Mesenteric fat pad (tissue), 1 donor: ENCODE measurements at regions not wholly inside any gene's neighbourhood (a gene's known extent, or its start where the extent isn't known, plus 50 kb on each side); places are given as distances from the start of the nearest gene placed in this dataset.

Experiments used
- DNase-seq: peaks from one replicate; pipeline ENCODE4 v3.0.0-alpha.2; 2020; ENCODE audit warnings: low spot score
- donor health status: DM: yes; HTN: yes; CAD: no.

- no peak for DNase-seq
Measured at GRCh38 chr2:120807751-120808150, 72.1 kb downstream of the GLI2 start.

DNA sequence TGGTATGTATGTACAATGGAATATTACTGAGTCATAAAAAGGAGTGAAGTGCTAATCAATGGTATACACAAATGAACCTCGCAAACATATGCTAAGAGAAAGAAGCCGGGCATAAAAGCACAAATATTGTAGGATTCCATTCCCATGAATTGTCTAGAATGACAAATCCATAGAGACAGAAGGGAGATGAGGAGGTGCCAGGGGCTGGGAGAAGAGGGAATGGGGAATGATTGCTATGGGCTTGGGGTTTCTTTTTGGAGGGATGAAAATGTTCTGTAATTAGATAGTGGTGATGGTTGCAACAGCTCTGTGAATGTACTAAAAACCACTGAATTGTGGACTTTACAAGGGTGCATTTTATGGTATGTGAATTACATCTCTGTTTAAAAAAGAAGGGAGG is 73.5 kb downstream of the GLI2 start:
- no peak for DNase-seq

- DNase-seq = no peak
Measured at GRCh38 chr2:120809609-120810440, 74.2 kb downstream of the GLI2 start.

DNA sequence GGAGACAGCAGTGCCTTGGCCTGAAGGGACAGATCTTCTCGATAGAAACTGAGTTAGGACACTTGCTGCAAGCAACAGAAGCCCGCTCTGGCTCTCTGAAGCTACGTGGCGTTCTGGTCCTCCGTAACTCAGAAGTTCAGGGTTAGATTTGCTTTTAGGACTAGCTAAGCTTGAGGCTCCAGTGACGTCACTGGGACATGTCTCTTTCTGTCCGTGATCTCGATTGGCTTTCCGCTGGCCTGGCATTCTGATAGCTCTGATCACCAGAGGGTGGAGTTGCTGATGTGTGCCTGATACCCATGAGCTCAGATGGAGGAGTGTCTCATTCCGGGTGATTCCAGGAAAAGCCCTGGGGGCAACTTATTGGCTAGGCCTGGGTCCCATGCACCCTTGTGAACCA is 75.0 kb downstream of the GLI2 start:
- no peak for DNase-seq

DNA sequence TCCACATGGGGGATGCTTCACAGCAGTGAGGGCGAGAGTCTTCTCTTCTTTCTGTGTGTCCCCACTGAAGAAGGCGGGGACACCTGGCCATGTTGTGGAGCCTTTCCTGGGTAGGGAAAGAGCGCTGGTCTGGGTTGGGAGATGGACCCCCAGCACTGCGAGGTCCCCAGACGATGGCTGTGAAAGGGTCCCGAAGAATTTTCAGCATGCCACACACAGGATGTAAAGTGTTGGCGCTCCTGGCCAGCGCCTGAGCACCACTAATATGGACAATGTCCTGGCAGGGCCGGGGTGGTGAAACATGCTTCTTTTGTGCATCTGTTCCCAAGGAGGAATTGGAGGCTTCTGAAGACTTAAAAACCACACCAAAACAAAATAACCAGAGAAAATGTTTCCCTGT is 77.2 kb downstream of the GLI2 start:
- no peak for DNase-seq

GRCh38 chr2:120814352-120814751 is 78.7 kb downstream of the GLI2 start:
- DNase-seq = no peak

DNA sequence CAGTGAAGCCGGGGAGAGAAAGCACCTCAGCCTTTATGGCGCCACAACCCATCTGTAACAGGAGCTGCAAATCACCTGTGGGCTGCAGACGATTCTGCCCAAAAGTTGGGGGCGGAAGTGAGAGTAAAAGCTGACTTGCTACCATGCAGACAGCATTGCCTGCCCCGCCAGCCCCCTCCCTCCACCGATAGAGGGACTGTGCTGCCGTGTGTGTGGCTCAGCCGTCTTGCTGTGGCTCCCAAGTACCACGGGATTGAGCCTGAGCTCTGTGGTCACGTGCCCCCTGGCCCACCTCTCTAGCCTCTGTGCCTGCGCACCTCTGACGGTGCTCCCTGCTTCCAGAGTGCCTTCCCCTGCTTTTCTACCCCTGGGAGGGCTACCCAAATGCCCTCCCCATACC is 79.6 kb downstream of the GLI2 start:
- no peak for DNase-seq

- DNase-seq = no peak
Measured at GRCh38 chr2:120817136-120817955, 81.7 kb downstream of the GLI2 start.

DNA sequence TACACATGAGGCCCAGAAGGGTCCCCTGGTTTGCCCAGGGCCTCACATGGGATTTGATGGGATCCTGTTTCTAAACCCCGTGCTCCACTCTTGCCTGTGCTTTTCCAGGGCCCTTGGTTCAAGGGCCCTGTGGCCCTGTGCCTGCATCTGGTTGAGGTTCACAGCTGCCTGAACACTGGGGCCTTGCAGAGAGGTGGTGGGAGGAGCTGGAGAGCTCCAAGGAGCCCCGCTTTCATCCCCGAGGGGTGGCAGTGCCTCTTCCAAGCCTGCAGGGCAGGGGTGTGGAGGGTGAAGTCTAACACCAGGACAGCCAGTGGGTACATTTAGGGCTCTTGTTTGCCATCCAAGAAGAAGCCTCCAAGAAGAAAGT is 82.3 kb downstream of the GLI2 start:
- no peak for DNase-seq

- DNase-seq = no peak
Measured at GRCh38 chr2:120818441-120818920, 82.8 kb downstream of the GLI2 start.

DNA sequence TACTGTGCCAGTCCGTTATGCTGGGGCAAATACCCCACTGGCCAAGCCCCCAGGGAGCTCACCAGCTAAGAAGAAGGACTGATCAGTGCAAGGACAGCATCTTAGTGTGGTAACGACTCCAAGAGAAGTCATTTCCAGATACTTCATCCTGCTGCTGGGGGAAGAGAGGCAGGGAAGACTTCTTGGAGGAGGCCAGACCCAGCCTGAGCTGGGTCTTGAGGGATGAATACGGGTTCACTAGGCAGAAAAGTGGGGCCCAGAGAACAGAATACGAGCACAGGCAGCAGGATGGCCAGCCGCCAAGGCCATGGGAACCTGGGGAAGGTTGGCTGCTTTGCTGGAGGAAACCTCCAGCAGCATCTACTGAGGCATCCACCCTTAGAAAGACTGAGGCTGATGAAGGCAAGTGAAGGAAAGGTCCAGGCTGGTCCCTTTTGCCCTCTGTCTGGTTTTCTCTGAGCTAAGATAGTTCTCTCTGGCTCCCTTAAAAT is 84.1 kb downstream of the GLI2 start:
- DNase-seq = no peak

DNA sequence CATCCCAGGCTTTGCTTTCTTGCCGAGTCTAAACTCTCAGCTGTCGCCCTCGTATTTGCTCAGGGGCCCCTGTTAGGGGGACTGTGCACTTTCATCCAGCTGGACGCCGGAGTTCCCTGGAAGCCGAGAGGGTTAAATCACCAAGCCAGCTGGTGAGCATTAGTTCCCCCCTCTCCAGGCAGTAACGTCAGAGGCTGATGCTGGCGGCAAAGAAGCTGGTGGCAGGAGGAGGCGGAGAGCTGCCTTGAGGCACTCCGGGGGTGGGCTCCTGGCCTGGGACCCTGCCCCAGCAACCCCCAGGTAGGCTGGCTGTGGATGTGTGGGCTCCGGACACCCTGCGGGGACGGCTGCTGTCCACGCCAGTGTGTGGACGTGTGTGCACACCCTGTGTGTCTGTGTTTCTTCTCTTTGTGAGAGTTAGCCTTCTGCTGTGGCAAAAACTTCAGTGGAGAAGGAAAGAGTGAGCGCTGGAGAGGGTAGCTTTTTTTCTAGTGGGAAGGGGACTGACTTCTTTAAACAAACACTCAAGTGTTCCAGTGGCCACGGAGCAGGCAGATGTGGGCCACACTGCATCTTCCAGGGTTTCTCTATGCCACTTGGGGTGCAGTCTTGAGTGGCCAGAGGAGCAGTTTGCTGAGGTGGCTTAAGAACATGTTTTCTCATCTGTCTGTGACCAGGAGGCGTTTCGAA is 84.7 kb downstream of the GLI2 start:
- no peak for DNase-seq

GRCh38 chr2:120820953-120821279 is 85.2 kb downstream of the GLI2 start:
- DNase-seq = no peak

- no peak for DNase-seq
Measured at GRCh38 chr2:120821446-120822160, 85.9 kb downstream of the GLI2 start.

GRCh38 chr2:120822933-120823332 is 87.3 kb downstream of the GLI2 start:
- no peak for DNase-seq

DNA sequence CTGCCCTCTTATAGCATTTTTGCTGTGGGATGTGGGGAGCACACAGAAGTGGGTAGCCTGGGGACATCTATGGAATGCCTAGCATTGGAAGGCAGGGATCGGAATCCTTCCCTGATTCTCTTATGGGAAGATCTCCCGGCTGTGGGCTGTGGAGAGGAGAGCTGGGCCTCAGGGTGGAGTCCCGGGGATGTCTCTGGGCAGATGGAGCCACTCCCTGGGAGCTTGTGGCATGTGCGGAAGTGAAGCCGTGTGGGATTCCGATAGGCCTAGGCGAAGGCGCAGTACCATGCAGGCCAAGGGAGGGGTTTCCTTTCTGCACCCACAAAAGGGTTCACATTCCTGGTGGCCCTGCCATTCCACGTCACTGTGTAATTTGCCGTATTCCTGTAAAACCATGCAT is 87.9 kb downstream of the GLI2 start:
- no peak for DNase-seq

GRCh38 chr2:120824246-120824645 is 88.6 kb downstream of the GLI2 start:
- DNase-seq = no peak

- no peak for DNase-seq
Measured at GRCh38 chr2:120825370-120826259, 89.9 kb downstream of the GLI2 start.

DNA sequence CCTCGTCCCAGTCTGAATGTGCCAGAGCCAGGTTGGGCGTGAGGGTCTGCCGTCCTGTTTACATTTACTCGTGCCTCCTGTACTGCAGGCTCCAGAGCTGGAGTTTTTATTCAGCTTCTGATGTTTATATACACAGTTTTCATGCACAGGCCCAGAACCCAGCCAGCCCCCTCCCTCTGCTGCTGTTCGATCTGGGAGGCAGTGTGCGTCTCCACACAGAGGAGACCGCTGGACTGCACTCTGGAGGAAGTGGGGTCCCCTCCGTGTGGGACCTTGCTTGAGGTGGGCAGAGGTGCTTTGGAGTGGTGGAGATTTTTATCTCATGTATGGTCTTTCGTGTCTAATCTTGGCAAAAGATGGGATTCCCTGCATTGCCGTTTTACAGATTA is 90.6 kb downstream of the GLI2 start:
- DNase-seq = no peak

DNA sequence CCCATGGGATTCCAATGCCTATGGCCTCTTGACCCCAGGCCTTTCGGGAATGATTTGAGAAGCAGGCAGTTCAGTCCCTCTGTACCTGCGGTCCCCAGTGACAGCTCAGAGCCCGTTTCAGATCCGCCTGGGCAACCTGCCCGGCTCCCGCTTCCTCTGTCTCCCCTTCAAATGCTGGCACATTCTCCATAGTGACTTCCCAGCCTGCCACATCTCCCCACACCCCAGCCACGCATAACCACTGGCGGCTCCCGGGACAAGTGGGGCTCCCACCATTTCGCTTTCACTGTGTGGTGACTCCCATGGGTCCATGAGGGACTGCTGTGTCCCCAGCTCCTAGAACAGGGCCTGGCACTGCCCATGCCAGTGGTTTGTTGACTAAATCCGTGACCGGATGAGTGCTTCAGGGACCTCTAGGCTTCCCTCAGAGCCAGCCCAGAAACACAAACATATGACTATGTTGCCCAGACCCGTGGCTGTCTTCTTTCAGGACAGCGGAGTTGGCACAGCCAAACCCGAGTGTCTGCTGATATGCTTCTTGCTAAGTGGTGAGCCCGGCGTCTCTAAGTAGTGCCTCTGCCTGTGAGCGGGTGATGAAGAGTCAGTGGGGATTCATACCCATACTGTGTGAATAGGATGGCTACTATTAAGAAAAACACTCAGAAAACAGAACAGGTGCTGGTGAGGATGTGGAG is 91.2 kb downstream of the GLI2 start:
- DNase-seq = no peak
